T-helper 1 cell (primary cell): ENCODE measurements at regions not wholly inside any gene's neighbourhood (a gene's known extent, or its start where the extent isn't known, plus 50 kb on each side); places are given as distances from the start of the nearest gene placed in this dataset.
A peak's percentile ranks its signal among the peaks of the same experiment; 100 is the strongest.

Experiments
- DNase-seq, 5 donors: peaks; one replicate each; pipeline ENCODE4 v3.0.0-alpha.2; 2012 to 2020

GRCh38 chr15:95953032-95953431 lies 377.5 kb upstream of the NR2F2 start:
- DNase-seq = no peak

DNA sequence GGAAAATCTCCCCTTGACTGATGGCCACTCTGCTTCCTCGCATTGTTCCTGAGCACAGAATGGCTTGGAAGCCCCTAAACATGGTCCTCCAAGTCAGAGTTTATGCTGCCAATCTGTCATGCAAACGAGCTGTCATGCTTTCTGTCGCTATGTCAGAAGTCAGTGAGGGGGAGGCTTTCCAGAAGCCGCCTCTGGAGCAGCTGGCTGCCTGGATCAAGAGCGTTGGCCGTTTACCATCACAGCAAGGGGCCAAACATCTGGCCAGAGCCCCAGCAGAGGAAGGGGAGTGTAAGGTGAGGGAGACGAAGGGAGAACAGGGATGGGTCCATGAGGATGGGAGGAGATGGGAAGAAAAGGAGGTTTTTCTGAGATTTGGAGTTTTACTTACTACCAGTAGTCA lies 372.6 kb upstream of the NR2F2 start:
- no peak for DNase-seq

- DNase-seq = no peak
Observed at GRCh38 chr15:95958382-95958781, 372.1 kb upstream of the NR2F2 start.

GRCh38 chr15:95968856-95969255 lies 361.6 kb upstream of the NR2F2 start:
- no peak for DNase-seq

DNA sequence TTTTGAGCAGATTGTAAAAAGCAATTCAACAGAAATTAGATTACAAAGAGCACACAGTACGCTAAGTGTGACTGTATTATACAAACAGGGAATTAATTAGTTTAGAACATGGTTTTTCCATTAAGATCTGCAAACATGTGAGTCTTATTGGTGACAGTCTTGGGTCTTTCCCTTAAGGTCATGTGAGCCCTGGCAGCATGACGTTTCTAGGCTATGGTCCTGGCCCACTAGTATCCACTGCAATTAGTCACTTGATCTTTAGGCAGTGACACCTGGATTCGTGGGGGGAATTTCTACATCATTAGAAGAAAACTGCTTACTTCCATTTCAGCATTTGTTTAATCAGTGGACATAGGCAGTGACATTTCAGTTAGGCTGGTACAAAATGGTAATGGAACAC lies 360.2 kb upstream of the NR2F2 start:
- DNase-seq = no peak

- DNase-seq = no peak
Observed at GRCh38 chr15:95972041-95972553, 358.4 kb upstream of the NR2F2 start.

GRCh38 chr15:95972812-95973211 lies 357.7 kb upstream of the NR2F2 start:
- no peak for DNase-seq

DNA sequence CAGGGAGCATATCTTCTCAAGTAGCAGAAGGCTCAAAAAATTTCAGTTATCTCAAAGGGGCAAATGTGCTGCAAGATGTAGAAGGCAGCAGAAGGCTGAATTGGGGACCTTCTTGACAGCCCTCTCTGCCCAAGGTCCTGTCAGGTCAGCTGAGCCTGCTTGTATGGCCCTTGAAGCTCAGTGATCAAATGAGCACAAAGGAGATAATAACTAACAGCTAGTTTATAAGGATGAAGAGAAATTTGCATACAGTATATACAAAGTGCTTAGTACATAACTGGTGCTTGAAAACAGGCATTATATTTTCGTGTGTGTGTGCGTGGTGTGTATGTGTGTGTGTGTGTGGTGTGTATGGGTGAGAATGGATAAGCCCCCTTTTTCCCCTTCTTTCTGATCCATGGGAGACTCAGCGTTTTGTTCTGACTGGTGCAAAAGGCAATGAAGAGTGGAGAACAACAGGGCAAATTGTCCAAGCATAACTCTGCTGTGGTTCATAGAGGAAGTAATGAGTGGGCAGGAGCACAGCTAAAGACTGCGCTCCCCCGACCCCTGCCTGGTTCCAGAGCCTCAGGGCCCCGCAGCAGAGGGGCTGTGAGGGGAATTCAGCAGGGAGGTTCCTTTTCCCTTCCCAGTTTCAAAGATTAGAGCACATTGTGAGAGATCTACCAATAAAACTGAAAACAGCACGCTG lies 356.8 kb upstream of the NR2F2 start:
- DNase-seq = no peak

DNA sequence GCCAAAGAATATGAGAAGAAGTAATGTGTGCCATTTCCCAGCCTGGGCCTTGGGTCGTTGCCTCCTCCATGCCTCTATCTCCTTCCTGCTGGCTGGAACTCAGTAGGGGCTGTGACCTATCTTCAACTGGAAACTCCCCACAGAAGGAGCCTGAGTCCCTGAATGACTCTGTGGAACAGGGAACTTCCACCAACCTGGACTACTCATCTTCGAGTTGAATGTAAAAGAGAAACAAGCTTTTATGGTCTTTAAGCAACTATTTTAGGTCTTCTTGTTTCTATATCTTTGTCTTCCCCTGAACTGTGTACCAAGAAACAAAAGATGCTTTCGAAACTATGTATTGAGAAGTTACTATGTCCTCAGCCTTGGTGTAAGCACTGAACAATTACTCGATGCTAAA lies 355.3 kb upstream of the NR2F2 start:
- no peak for DNase-seq

GRCh38 chr15:95979286-95979685 lies 351.2 kb upstream of the NR2F2 start:
- no peak for DNase-seq

DNA sequence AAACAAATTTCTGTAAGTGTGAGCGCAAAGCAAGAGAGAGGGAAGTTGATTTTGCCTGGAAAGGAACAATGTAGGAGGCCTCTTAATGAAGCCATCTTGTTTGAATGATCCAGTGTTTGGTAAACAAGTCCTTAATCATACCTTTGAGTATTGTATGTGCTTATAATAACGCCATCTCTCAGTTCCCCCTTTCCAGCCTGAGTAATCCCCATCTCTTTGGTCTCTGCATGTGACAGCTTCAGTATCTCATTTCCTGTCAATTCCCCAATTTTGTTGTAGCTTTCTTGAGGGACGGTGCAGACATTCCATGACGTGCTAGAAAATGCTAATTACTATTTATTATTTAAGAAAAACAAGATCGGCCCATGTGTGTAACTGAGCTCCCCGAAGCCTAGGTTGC lies 349.3 kb upstream of the NR2F2 start:
- DNase-seq = no peak

DNA sequence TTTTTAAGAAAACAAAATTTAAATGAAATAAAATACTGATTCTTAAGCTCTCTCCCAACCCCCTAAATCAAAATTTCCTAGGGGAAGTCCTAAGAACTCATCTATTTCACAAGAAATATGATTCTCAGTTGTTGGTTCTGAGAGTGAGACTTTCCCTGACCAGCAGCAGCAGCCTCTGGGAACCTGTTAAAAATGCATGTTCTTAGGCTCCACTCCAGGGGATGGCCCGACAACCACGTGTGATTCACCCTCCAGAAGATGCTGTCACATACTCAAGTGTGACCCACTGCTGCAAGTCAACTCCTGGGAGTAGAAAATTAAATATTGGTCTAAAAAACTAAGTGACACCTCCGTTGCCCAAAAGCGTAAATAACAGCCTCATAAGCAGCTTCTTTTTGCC lies 343.2 kb upstream of the NR2F2 start:
- DNase-seq = no peak

DNA sequence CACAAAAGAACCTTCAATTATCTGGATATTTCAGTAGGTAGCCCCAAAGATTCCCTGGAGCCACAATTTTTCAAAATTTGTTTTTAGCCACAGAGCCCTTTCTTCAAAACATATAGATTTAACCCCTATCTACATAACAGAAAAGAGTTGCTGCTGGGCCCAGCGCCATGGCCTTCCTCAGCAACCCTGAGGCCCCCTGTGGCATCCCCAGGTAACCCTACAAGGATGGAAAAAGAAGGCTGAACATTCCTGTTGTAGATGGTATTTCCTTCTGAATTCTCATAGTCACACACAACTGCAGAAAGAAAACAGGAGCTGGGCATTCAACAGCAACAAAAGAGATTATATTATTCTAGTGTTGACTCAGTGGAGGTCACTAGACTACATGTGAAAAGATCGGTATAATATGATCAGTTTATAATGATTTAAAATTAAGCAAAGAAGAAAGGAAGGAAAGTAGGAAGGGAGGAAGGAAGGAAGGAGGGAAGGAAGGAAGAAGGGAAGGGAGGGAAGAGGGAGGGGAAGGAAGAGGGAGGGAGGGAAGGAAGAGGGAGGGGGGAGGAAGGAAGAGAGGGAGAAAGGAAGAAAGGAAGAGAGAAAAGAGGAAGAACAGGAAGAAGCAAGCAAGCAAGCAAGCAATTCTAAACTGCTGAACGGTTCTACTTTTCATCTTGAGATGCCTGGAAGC lies 342.5 kb upstream of the NR2F2 start:
- DNase-seq = no peak

GRCh38 chr15:95988574-95988887 lies 342.0 kb upstream of the NR2F2 start:
- no peak for DNase-seq

- DNase-seq = no peak
Observed at GRCh38 chr15:95989392-95989791, 341.1 kb upstream of the NR2F2 start.

- DNase-seq = no peak
Observed at GRCh38 chr15:95990833-95991232, 339.7 kb upstream of the NR2F2 start.

DNA sequence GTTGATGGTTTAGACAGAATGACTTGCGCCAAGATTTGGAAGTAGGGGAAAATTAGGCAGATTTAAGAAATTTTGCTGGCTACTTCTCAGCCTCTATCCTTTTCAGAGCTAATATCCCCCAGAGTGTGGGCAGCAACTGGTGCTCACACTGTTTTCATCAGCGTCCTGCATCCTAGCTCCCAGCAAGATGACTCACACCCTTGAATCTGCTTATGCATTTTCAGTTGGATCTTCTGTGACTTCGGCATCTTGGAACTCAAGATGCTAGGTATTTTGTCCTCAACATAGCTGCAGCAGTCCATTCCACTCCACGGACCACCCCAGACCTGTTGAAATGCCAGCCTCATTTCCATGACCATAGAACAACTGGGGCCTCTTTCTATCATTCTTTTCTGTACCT lies 336.1 kb upstream of the NR2F2 start:
- DNase-seq = no peak

DNA sequence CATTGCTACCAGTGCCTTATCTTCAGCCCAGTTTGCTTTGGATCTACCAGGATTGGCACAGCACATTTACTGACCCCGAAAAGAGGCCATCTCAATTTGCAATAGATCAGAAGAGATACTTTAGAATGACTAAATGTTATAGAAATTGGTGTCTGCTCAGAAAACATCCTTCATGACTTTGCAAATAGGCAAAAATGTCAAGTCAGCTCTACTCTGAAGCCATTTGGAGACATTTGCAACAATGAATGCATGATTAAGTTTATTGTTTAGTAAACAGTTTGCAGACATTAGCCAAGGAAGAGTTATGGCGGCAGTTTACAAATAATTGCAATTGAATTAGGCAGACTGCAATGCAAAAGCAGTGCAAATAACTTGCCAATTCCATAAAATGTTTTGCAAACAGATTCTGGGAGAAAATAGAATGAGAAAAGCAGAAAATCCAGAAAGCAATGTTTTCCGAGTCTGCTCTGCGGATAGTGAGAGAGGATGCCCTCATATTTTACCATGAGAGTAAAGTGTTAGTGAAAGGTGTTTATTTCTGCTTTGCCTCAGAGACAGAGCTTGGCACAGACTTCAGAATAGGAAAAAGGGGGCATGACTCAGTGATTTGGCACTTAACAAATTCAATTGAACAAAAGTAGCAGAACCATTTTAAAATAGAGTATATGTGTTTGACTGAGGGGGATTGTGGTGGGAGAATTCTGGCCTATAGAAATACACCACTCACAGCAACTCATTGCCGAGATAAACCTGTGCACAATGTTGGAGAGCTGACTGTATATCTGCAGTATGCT lies 334.9 kb upstream of the NR2F2 start:
- no peak for DNase-seq

GRCh38 chr15:95996494-95996893 lies 334.0 kb upstream of the NR2F2 start:
- peak in 1 of 5 donors; percentile 27 for DNase-seq

DNA sequence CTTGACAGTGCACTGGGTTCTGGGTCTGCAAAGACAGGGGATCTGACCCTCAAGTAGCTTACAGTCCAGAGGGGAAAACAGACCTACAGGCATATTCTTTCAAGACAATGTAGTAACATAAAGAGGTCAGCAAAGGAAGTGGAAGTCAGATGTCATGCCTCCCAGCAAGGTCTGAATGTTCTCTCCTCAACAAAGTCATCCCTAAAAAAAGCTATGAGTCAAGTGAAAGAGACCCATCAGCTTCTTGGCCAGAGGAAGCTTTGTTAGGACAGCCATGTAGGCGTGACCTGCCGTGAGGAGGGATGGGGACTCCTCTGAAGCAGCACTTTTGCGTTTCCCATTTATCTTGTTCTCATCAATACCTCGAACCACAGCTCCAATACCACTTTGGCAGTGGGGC lies 331.6 kb upstream of the NR2F2 start:
- DNase-seq = no peak

DNA sequence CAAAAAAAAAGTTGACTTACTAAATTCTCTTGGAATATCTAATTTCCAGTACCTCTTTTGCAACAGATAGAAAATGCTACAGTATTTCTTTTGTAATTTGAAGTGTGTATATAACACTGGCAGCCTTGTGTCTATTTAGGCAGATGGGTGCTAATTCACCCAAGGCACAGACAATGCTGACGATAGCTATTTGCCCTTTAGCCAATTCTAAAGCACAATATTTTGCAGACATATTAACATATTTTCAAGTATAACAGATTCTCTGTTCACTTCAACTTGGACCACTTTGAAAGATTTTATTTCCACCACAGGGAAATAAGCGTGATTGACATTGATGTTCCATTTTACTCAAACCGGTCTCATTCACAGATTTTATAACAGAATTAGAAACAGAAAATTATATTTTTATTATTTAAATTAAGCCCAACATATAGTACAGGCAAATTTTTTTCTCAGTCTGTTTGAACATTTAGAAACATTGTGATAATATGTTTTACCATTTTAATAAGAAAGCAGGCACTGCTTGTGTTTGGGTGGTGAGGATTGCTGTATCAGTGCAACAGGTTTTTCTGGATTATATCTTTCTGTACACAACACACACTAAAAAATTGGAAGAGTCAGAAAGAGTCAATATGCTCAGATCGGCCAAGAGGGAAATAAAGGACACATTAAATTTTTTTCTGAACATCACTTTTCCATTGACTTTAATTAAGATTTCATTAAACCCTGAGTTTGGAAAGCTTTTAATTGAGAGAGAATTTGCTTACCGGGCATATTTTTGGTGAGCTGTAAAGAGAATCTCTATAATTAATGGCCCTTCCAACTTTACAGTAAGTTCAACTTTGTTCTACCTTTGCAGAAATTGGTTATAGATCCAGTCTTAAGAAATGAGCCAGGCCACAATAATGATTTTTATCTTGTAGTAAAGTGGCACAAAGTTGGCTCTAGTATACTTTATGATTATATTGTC lies 327.3 kb upstream of the NR2F2 start:
- no peak for DNase-seq

DNA sequence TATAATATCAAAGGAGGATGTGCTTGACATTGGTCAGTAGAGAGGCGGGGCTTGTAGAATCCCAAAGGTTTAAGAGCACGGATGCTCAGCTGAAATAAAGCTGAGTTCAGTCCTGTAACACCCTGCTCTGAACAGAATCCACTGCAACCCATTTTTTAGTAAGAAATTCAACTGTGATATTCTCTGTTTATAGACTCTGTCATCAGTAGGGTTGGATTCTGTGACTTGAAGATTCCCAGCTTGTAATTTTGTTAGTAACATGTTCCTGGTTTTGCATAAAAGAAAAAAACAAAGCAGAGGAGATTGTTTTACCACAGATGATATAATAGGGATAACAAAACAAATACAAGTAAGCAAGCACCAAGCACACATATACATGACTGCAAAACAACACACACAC lies 324.6 kb upstream of the NR2F2 start:
- DNase-seq = no peak

GRCh38 chr15:96011136-96011535 lies 319.4 kb upstream of the NR2F2 start:
- DNase-seq = no peak
